ENCODE measurements at regions not wholly inside any gene's neighbourhood (a gene's known extent, or its start where the extent isn't known, plus 50 kb on each side); places are given as distances from the start of the nearest gene placed in this dataset.
"Not testable (repeated sequence)": the region's sequence is repeated elsewhere in the genome, so short reads cannot be mapped to it uniquely, and the experiment has no call there.

- no peak for ATAC-seq (ENCODE audit: poor library complexity)
These were observed 158.2 kb downstream of the AIPL1 start for GRCh38 chr17:6276711-6277110.

GRCh38 chr17:6274310-6274709, 160.6 kb downstream of the AIPL1 start:
- DNase-seq (no peak), ATAC-seq (ENCODE audit: poor library complexity) (no peak)
- intact Hi-C loops (cut with DNase I), result no loop called here

More at GRCh38 chr17:6276711-6277110, 158.2 kb downstream of the AIPL1 start:
- intact Hi-C loops (cut with DNase I), result no loop called here
- DNase-seq, result no peak

GRCh38 chr17:6269478-6269877, 165.4 kb downstream of the AIPL1 start:
- intact Hi-C loops (cut with DNase I), result no loop called here
- no peak for ATAC-seq (ENCODE audit: poor library complexity)
- DNase-seq, result no peak

- DNase-seq (no peak), ATAC-seq (ENCODE audit: poor library complexity) (no peak)
- intact Hi-C loops (cut with DNase I), result no loop called here
These were observed 173.5 kb downstream of the AIPL1 start for GRCh38 chr17:6261466-6261865.

- ATAC-seq (ENCODE audit: poor library complexity) (no peak), DNase-seq (no peak)
- intact Hi-C loops (cut with DNase I), result no loop called here
These were observed 175.0 kb downstream of the AIPL1 start for GRCh38 chr17:6259899-6260298.

- ATAC-seq (ENCODE audit: poor library complexity) (no peak), DNase-seq (no peak)
- intact Hi-C loops (cut with DNase I), result no loop called here
These were observed 177.6 kb downstream of the AIPL1 start for GRCh38 chr17:6257336-6257735.

GRCh38 chr17:6255322-6255721, 179.6 kb downstream of the AIPL1 start:
- ATAC-seq (ENCODE audit: poor library complexity), result no peak
- intact Hi-C loops (cut with DNase I), result no loop called here
- DNase-seq, result no peak

- no peak for DNase-seq
- intact Hi-C loops (cut with DNase I), result no loop called here
- no peak for ATAC-seq (ENCODE audit: poor library complexity)
These were observed 180.9 kb downstream of the AIPL1 start for GRCh38 chr17:6254036-6254435.

- intact Hi-C loops (cut with DNase I); DNase-seq; ATAC-seq (ENCODE audit: poor library complexity): not testable (repeated sequence)
These were observed 181.5 kb downstream of the WSCD1 start for GRCh38 chr17:6251640-6252039.

- DNase-seq, result no peak
- intact Hi-C loops (cut with DNase I), result no loop called here
- no peak for ATAC-seq (ENCODE audit: poor library complexity)
These were observed 179.6 kb downstream of the WSCD1 start for GRCh38 chr17:6249732-6250131.

- intact Hi-C loops (cut with DNase I), result no loop called here
- ATAC-seq (ENCODE audit: poor library complexity) (no peak), DNase-seq (no peak)
These were observed 177.9 kb downstream of the WSCD1 start for GRCh38 chr17:6248061-6248460.

- intact Hi-C loops (cut with DNase I), result no loop called here
- ATAC-seq (ENCODE audit: poor library complexity) (no peak), DNase-seq (no peak)
These were observed 175.4 kb downstream of the WSCD1 start for GRCh38 chr17:6245301-6246177.

GRCh38 chr17:6244796-6245195, 174.6 kb downstream of the WSCD1 start:
- intact Hi-C loops (cut with DNase I), result no loop called here
- DNase-seq, result no peak

GRCh38 chr17:6244253-6244652, 174.1 kb downstream of the WSCD1 start:
- intact Hi-C loops (cut with DNase I), result no loop called here
- ATAC-seq (ENCODE audit: poor library complexity) (no peak), DNase-seq (no peak)

More at GRCh38 chr17:6244796-6245195, 174.6 kb downstream of the WSCD1 start:
- ATAC-seq (ENCODE audit: poor library complexity), result no peak

GRCh38 chr17:6243186-6243585, 173.0 kb downstream of the WSCD1 start:
- ATAC-seq (ENCODE audit: poor library complexity), result no peak
- no peak for DNase-seq
- intact Hi-C loops (cut with DNase I), result no loop called here

GRCh38 chr17:6241996-6242395, 171.8 kb downstream of the WSCD1 start:
- DNase-seq (no peak), ATAC-seq (ENCODE audit: poor library complexity) (no peak)
- intact Hi-C loops (cut with DNase I), result no loop called here

GRCh38 chr17:6241381-6241780, 171.2 kb downstream of the WSCD1 start:
- DNase-seq, result no peak
- intact Hi-C loops (cut with DNase I), result no loop called here
- no peak for ATAC-seq (ENCODE audit: poor library complexity)

GRCh38 chr17:6240601-6241000, 170.4 kb downstream of the WSCD1 start:
- no peak for DNase-seq
- intact Hi-C loops (cut with DNase I), result no loop called here
- ATAC-seq (ENCODE audit: poor library complexity), result no peak

- ATAC-seq (ENCODE audit: poor library complexity), result no peak
- DNase-seq, result no peak
- intact Hi-C loops (cut with DNase I), result no loop called here
These were observed 169.8 kb downstream of the WSCD1 start for GRCh38 chr17:6240001-6240400.

- intact Hi-C loops (cut with DNase I), result no loop called here
- no peak for DNase-seq
- ATAC-seq (ENCODE audit: poor library complexity), result no peak
These were observed 169.1 kb downstream of the WSCD1 start for GRCh38 chr17:6239241-6239798.

Data from Right ventricle myocardium superior (tissue), 1 donor.